ENCODE measurements at regions not wholly inside any gene's neighbourhood (a gene's known extent, or its start where the extent isn't known, plus 50 kb on each side); places are given as distances from the start of the nearest gene placed in this dataset.
"Not testable (repeated sequence)": the region's sequence is repeated elsewhere in the genome, so short reads cannot be mapped to it uniquely, and the experiment has no call there.

GRCh38 chr16:5160010-5160409 is 62.4 kb upstream of the EEF2KMT start:
- H3K27me3 ChIP-seq (ENCODE audit: control insufficient read depth, insufficient read depth, low read length, poor library complexity, severe bottlenecking); H3K4me1 ChIP-seq (ENCODE audit: control insufficient read depth, insufficient read depth, low read length); H3K9me3 ChIP-seq (ENCODE audit: control insufficient read depth, low read length); H3K36me3 ChIP-seq (ENCODE audit: control insufficient read depth, insufficient read depth, low read length); H3K27ac ChIP-seq (ENCODE audit: insufficient read depth, low read depth, low read length, poor library complexity, severe bottlenecking); H3K4me3 ChIP-seq (ENCODE audit: insufficient read depth, low read depth, low read length): not testable (repeated sequence)
- 86 to 92% methylated on average over 4 of the region's 4 CpGs for WGBS, 2 experiments

- not testable (repeated sequence) for H3K4me3 ChIP-seq (ENCODE audit: insufficient read depth, low read depth, low read length); H3K36me3 ChIP-seq (ENCODE audit: control insufficient read depth, insufficient read depth, low read length); H3K27me3 ChIP-seq (ENCODE audit: control insufficient read depth, insufficient read depth, low read length, poor library complexity, severe bottlenecking); H3K9me3 ChIP-seq (ENCODE audit: control insufficient read depth, low read length); H3K4me1 ChIP-seq (ENCODE audit: control insufficient read depth, insufficient read depth, low read length); H3K27ac ChIP-seq (ENCODE audit: insufficient read depth, low read depth, low read length, poor library complexity, severe bottlenecking)
- WGBS, 2 experiments: 60 to 84% methylated on average over 5 of the region's 5 CpGs
Observed at GRCh38 chr16:5159537-5159936, 61.9 kb upstream of the EEF2KMT start.

GRCh38 chr16:5158494-5158893 is 60.9 kb upstream of the EEF2KMT start:
- H3K4me1 ChIP-seq (ENCODE audit: control insufficient read depth, insufficient read depth, low read length): peaks cover 5% of the 10 kb centered on the region
- no peak overlapping the region for H3K4me3 ChIP-seq (ENCODE audit: insufficient read depth, low read depth, low read length)
- H3K9me3 ChIP-seq (ENCODE audit: control insufficient read depth, low read length): no peaks in the 10 kb centered on the region
- 95 to 96% methylated on average over 3 of the region's 3 CpGs for WGBS, 2 experiments
- no peaks in the 10 kb centered on the region for H3K27me3 ChIP-seq (ENCODE audit: control insufficient read depth, insufficient read depth, low read length, poor library complexity, severe bottlenecking)
- no peak overlapping the region for H3K27ac ChIP-seq (ENCODE audit: insufficient read depth, low read depth, low read length, poor library complexity, severe bottlenecking)
- no peaks in the 10 kb centered on the region for H3K36me3 ChIP-seq (ENCODE audit: control insufficient read depth, insufficient read depth, low read length)

- not testable (repeated sequence) for H3K36me3 ChIP-seq (ENCODE audit: control insufficient read depth, insufficient read depth, low read length); H3K4me3 ChIP-seq (ENCODE audit: insufficient read depth, low read depth, low read length); H3K27me3 ChIP-seq (ENCODE audit: control insufficient read depth, insufficient read depth, low read length, poor library complexity, severe bottlenecking); H3K27ac ChIP-seq (ENCODE audit: insufficient read depth, low read depth, low read length, poor library complexity, severe bottlenecking); H3K4me1 ChIP-seq (ENCODE audit: control insufficient read depth, insufficient read depth, low read length); H3K9me3 ChIP-seq (ENCODE audit: control insufficient read depth, low read length)
- WGBS, 2 experiments: 91 to 95% methylated on average over 4 of the region's 4 CpGs
Observed at GRCh38 chr16:5156486-5156885, 58.9 kb upstream of the EEF2KMT start.

GRCh38 chr16:5154006-5154405 is 56.4 kb upstream of the EEF2KMT start:
- H3K4me1 ChIP-seq (ENCODE audit: control insufficient read depth, insufficient read depth, low read length); H3K4me3 ChIP-seq (ENCODE audit: insufficient read depth, low read depth, low read length); H3K9me3 ChIP-seq (ENCODE audit: control insufficient read depth, low read length); H3K36me3 ChIP-seq (ENCODE audit: control insufficient read depth, insufficient read depth, low read length); H3K27me3 ChIP-seq (ENCODE audit: control insufficient read depth, insufficient read depth, low read length, poor library complexity, severe bottlenecking); H3K27ac ChIP-seq (ENCODE audit: insufficient read depth, low read depth, low read length, poor library complexity, severe bottlenecking): not testable (repeated sequence)
- WGBS, 2 experiments: 100% methylated on average over 1 of the region's 1 CpG; no CpG with 5 or more reads in 1 of the 2 experiments

GRCh38 chr16:5151409-5151808 is 53.8 kb upstream of the EEF2KMT start:
- H3K27ac ChIP-seq (ENCODE audit: insufficient read depth, low read depth, low read length, poor library complexity, severe bottlenecking); H3K36me3 ChIP-seq (ENCODE audit: control insufficient read depth, insufficient read depth, low read length); H3K4me1 ChIP-seq (ENCODE audit: control insufficient read depth, insufficient read depth, low read length); H3K27me3 ChIP-seq (ENCODE audit: control insufficient read depth, insufficient read depth, low read length, poor library complexity, severe bottlenecking); H3K9me3 ChIP-seq (ENCODE audit: control insufficient read depth, low read length); H3K4me3 ChIP-seq (ENCODE audit: insufficient read depth, low read depth, low read length): not testable (repeated sequence)
- WGBS, 2 experiments: 91 to 98% methylated on average over 2 of the region's 2 CpGs
